HG03432 (cell line): ENCODE measurements at regions not wholly inside any gene's neighbourhood (a gene's known extent, or its start where the extent isn't known, plus 50 kb on each side); places are given as distances from the start of the nearest gene placed in this dataset.

Experiments used
- ATAC-seq: cut with Tn5 transposase; IDR thresholded peaks from one replicate; pipeline ENCODE4 v1.9.1; 2021; ENCODE audit warnings: mild to moderate bottlenecking, moderate library complexity; ENCODE audit not compliant: unreplicated experiment

DNA sequence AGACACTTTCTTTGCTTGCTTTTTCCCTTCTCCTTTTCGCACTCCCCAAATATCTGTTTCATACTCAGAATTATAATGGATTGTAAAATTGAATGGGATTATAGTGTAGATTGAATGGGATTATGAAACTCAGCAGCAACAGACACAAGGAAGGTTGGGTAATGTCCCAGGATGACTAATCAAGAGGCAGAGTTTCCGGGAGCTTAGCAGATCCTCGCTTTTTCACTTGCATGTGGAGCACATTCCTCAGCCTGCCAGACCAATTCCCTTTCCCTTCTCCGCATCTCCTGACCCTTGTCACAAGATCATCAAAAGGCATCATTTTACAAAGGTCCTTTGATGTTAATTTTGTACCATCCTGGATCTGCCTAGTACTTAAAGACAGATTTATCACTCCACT lies 55.1 kb upstream of the SLC1A1 start:
- no peak for ATAC-seq

DNA sequence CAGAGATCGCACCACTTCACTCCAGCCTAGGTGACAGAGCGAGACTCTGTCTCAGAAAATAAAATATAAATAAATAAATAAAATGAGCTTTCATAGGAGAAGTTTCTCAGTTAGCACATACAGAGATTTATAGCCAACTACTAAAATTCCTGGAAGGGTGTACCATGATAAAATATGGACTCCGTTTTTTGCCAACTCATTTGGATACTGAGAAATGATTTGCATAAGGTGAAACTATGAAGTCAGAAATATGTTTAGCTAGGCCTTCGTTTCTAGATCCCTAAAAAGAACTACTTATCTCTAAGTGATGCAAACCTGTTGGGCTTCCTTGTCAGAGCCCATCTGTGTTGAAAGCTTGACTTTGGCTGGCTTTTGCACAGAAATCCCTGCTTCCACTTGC lies 56.9 kb upstream of the SLC1A1 start:
- peak; percentile 52 for ATAC-seq

DNA sequence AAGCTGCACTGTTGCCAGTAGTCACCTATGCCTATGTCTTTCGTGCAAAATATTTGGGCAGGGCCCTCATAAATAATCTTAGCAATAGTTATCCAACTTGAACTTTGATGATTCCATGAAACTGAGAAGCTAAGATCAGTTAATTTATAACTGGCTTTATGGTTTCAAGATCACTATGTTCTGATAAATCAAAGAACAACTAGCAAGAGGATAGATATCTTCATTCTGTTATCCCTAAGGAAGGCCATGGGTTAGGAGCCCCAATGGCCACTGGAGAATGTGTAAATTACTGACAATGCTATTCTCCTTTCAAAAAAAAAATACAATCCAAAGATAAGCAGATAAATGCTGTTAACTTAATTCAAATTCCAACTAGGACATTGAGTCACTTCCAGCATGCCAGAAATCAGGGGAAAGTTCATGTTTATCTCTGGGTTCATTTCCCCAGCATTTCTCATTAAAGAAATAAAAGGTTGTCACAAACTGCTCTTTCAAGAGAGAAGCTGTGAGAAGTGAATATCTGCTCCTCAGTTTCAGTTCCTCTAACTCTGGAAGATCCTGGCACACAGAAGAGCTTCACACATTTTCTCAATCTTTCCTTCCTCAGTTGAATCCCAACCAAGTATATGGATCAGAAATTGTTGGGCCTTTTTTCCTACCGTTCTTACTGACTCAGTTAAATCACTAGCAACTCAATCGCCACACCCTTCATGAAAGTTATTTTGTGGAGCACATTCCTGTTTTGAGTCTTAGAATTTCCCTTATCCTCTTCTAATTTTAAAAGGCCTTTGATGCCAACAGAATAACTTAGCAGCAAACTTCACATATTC lies 59.6 kb upstream of the SLC1A1 start:
- no peak for ATAC-seq

DNA sequence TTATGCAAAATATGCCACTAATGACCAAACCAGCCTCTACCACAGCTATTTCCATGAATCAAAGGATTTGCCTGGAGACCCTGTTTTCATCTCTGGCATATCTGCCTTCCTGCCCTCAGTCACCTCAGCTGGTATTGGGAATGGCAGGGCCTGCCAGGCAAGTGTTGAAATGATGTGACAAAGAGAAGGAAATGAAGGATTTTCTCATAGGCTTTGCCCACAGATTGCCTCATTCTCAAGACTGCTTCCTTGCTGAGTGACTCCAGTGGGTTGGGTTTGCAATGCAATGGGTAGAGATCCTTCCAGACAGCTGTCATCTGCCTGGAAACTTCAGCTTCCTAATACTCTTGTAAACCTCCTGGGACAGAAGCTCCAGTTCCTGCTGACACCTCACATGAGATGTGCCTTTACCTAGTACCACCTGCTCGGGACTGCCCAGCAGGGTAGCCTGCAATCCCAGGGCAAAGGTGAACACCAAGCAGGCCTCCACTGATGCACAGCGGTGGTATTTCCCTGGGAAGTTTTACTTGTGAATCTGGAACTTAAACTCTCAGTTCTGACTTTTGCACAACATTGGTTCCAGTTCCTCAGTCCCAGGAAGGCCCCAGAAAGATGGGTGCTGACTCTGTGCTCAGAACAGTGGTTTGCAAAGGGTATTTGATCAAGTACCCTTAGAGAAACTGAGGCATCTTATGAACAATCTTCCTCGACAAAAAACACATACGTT lies 64.8 kb upstream of the SLC1A1 start:
- ATAC-seq, result no peak

DNA sequence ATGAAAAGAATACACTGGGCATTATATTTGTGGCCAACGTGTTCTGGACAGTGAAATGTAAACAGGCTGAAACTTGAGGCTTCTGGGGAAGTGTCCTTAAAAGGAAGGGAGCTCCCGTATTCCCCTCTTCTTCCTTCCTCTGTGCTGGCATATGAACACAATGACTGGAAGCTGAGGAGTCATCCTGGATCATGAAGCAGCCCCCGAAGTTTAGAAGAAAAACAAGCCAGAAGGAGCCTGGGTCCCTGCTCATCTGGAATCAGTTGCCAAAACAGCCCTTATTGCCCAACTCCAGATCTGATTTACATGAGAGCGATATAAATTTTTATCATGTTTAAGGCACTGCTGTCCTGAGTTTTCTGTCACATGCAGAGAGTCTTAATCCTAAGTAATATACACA lies 65.4 kb upstream of the SLC1A1 start:
- ATAC-seq, result no peak

DNA sequence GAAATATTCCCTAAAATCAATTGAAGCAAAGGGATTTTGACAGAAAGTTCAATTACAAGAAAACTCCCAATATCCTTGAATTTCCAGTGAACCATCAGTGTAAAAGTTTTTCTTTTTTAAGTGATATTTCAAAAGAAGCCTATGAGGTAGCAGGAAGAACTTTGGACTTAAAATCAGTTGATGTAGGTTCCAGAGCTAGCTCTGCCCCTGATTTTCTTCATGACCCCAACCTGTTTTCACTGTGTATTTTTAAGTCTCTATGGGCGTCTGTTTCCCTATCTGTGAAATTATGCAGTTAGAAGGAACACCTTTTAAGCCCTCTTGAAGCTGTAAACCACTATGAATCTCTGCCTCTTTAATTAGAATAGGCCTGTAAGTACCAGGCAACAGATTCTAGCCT lies 66.2 kb upstream of the SLC1A1 start:
- no peak for ATAC-seq

DNA sequence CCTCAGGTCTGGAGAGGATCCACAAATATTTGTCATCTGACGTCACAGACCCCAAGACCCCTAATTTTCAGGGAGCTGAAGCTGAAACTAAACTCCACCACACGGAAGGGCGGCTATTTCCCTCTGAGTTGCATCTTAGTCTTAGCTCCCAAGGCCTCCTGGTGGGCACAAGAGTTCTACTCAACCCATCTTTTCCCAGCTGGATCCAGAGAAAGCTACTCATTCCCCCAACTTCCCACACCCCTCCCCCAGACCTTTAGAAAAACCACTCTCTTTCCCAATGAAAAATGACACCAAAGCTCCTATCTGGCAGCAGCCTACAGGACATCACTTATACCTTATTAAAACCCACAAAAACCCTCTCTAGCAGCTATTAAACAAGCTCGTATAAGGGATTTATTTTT lies 67.1 kb upstream of the SLC1A1 start:
- no peak for ATAC-seq

DNA sequence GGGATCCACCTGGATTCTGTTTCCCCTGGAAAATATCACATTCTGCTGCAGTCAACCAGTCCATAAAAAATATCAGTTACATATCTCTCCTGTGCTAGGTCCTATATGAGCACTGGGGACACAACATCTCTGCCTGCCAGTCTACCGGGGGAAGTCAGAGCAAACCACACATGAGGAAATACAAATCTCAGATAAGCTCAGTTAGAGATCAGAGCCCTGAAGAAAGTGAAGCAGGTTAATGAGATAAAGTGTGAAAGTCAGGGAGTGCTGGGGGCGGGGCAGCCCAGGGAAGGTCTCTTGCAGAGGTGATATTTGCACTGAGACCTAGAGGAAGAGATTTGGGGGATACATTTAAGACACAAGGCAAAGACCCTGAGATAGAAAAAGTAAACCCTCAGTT lies 67.8 kb upstream of the SLC1A1 start:
- peak; percentile 80 for ATAC-seq

DNA sequence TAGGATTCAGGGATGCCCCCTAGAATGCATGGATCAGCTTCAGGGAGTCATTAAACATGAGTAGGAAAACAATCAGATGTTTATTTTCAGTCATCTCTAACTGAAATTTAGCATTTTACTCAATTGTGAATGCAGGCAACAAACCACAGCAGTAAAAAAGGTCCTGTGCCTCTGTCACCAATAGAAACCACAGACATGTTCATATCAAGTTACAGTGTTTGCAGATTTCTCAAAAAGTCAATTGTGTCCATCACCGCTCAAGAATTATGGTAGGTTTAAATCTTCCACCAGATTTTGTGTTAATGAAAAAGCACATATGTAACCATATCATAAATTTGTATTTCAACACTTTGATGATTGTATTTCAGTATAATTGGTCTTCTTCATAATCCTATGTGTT lies 68.4 kb upstream of the SLC1A1 start:
- no peak for ATAC-seq

DNA sequence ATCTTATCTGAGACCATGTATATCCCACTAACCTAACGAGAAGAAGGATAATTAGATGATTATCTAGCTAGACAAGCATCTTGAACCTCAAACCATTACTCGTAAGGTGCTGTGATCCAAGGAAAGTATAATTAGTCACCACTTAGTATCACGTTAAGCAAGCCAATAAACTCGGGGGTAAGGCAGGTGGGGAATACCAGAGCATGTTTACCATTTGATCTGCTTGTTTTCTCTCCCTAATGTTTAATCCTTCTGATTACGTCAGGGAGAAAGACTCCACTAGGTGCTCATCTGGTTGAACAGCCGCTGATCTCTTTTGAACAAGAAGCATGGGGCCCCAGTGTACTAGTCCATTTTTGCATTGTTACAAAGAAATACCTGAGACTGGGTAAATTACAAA lies 69.9 kb upstream of the SLC1A1 start:
- ATAC-seq, result no peak

DNA sequence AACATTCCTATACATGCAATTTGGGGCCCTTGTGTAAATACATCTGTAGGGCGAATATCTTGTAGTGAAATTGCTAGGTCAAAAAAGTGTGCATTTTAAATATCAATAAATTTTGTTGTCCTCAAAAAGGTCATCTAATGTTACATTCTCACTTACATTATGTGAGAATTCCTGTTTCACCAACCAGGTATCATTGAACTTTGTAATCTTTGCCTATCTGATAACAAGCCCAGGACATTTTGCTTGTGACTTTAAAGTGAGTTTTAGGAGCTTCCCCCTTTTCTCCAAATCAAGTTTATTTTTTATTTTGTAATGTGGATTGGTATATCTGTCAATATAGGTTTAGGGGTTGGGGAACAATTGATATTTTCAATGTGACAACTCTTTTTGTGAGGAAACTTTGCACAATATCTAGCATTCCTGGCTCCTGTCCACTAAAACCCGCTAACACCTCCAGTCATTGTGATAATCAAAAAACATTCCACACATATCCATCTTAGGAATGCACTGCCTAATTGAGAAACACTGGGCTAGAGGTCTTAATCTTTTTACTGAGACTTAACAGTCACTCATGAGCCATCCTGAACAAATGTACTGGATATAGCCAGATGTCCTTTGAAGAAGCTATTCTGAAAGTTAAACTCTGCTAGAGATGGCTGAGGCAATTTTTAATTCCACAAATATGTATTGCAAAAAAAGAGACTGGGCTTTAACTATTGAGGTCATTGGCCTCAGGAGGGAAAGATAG lies 72.5 kb upstream of the SLC1A1 start:
- no peak for ATAC-seq

DNA sequence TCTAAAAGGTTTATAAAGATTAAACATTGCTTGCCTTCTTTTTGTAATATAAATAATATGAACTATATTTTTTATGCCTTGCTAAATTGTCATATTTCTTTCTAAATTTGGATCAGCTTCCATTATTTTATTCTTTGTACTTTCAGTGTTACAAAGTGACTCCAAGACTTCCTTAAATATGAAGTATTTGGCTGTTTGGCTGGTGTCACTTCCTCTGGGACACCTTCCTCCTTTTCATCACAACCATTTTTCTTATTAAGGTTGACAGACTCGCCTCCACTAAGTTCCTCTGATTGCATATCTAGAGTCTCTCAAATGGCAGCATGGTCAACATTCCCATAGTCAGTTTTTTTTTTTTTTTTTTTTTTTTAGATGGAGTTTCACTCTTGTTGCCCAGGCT lies 73.8 kb upstream of the SLC1A1 start:
- no peak for ATAC-seq

DNA sequence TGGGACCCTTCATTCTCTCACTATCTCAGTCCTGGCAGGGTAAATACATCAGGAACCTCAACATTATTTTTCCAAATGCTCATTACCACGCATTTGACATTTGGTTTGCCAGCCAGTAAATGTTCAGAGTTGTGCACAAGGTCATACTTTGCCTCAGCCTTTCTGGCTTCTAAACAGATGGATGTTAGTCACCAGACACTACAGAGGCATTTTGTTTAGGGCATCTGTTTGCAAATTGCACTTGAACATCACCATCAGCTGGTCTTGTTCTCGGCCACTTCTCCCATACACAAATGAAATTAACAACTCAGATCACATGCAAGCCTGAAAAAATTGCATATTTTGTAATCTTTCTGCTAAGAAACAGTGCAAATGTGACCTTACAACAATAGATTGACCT lies 75.0 kb upstream of the SLC1A1 start:
- ATAC-seq, result no peak

DNA sequence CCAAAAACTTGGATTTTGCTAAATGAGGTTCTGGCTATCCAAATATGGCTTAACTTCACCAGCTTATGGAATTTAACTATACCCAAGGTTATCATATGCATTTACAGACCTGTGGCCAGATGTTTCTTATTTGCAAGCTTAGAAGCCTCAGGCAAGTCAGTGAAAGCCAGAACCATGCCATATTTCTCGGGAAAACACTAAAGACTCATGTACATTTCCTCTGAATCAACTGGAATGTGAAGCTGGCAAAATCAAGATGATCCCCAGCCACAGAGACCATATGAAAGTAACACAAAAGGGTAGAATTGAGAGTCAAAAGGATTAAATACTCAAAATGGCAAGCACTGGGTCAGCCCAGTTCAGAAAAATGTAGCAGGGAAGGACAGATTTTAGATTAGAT lies 76.4 kb upstream of the SLC1A1 start:
- no peak for ATAC-seq

DNA sequence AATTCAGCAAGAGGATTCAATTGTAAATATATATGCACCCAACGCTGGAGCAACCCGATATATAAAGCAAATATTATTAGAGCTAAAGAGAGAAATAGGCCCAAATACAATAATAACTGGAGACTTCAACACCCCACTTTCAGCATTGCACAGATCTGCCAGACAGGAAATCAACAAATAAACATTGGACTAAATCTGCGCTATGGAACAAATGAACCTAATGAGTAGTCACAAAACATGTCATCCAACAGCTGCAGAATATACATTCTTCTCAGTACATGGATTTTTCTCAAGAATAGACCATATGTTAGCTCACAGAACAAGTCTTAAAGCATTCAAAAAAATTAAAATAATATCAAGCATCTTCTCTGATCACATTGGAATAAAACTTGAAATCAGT lies 86.1 kb upstream of the SLC1A1 start:
- ATAC-seq, result no peak

DNA sequence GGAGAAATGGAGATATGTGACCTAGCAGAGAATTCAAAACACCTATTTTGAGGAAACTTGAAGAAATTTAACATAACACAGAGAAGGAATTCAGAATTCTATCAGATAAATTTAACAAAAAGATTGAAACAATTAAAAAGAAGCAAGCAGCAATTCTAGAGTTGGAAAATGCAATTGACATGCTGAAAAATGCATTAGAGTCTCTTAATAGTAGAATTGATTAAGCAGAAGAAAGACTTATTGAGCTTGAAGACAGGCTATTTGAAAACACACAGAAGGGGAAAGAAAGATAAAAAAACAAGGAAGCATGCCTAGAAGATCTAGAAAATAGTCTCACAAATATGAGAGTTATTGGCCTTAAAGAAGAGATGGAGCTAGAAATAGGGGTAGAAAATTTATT lies 87.8 kb upstream of the SLC1A1 start:
- ATAC-seq, result no peak

DNA sequence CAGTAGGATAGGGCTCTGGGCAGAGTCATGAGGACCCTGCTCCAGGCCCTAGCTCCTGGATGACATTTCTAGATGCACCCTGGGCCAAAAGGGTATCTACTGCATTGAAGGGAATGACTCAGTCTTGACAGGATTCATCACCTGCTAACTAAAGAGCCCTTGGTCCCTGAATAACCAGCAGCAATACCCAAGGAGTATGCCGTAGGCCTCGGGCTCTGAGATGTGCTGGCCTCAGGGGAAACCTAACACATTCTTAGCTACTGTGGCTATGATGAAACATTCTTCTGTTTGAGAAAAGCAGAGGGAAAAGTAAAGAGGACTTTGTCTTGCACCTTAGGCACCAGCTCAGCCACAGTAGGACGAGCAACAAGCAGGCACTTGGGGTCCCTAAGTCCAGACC lies 89.5 kb upstream of the SLC1A1 start:
- no peak for ATAC-seq

DNA sequence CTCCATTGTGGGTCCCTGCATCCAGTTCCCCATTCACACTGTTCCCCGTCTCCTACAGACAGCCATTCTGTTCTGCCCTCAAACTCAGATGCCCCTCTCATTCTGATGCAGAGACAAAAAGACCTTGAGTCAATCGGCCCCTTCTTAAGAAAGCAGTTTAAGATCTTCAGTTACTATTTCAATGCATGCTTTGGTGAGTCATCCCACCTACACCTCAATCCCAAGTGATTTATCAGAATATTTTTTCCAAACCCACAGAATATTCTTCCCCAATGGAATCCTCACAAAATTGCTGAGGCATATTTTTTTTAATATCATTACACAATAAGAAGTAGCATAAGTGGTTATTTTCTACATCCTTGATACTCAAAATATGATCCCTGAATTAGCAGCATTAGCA lies 92.4 kb upstream of the SLC1A1 start:
- no peak for ATAC-seq

DNA sequence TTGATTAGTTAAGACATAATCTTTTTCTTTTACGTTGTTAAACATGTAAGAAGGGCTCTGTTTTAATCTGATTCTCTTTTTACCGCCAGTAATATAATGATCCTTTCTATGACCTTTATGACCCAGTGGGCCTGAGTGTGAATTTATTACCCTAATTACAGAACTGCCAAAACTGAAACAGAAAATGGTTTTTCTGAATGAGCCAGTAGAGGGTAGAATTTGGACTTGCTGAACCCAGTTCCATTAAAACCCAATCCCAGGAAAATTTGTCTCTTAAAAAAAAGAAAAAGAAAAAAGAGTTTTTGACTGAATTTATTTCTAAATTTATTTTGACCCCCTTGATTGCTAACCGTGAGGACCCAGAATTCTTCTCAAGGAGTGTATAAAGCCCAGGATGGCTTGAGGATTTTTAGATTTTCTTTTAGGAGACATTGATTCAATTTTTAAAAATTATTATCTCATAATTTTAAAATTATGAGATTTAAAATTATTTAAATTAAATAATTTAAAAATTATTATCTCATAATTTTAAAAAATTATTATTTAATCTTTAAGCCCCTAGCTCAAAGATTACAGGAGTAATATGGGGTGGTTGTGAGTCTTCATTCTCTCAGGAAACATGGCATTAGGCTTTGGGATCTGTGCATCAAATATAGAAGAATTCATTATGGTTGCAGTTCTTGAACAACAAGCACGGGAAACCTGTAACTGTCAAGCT lies 94.1 kb upstream of the GLIS3 start:
- no peak for ATAC-seq

DNA sequence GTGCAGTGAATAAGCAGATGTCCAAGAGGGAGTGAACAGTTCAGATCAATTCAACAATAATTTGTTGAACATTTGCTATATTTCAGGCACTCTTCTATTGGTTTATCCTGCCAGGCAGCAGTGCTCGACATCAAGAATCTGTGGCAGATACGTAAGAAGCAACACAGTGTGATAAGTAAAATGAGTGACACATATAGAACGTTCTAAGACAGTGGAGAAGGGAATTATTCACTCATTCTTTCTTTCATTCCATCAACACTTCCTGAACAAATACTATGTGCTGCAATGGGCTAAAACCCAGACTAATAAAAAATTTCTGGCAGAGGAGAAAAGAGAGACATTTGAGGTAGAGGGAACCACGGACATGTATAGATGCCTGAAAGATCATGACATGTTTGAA lies 89.9 kb upstream of the GLIS3 start:
- no peak for ATAC-seq

DNA sequence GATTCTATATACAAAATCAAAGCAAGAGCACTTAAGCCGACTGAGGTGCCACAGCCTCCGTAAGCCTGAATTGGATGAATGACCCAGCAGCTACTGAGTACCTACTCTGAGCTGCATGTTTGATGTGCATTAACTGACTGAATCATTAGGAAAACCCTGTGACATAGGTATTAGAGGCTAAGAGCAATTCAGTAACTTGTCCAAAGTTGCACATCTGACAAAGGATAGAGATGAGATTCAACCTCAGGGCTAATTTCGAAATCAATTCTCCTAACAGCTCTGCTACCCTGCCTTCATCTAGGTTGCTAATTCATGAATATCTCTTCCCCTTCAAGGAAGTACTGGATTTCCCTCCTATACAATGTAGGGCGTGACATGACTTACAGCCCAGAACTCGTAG lies 89.1 kb upstream of the GLIS3 start:
- no peak for ATAC-seq
